Loucy (cell line): ENCODE measurements at regions not wholly inside any gene's neighbourhood (a gene's known extent, or its start where the extent isn't known, plus 50 kb on each side); places are given as distances from the start of the nearest gene placed in this dataset.

Source experiments
- H2AFZ ChIP-seq: fragments of 200-600 bp; sonication (generic); 2 replicates; pipeline ENCODE4 v1.6.0; 2016; ENCODE audit warnings: antibody characterized with exemption, mild to moderate bottlenecking, low read length, moderate library complexity
- H3F3A ChIP-seq: fragments of 200-600 bp; 2 replicates; pipeline ENCODE4 v1.6.0; 2016; ENCODE audit warnings: antibody characterized with exemption, low read depth, mild to moderate bottlenecking
- H3K27me3 ChIP-seq: fragments of 200-600 bp; sonication (generic); 2 replicates; pipeline ENCODE4 v1.6.1; 2014; ENCODE audit warnings: low read length, mild to moderate bottlenecking; ENCODE audit not compliant: insufficient read depth, poor library complexity, severe bottlenecking
- H3K36me3 ChIP-seq: fragments of 200-600 bp; sonication (generic); 2 replicates; pipeline ENCODE4 v1.6.1; 2016; ENCODE audit warnings: low read length; ENCODE audit not compliant: insufficient read depth
- H3K4me1 ChIP-seq: fragments of 200-600 bp; sonication (generic); 2 replicates; pipeline ENCODE4 v1.5.1; 2014; ENCODE audit warnings: low read length, mild to moderate bottlenecking; ENCODE audit not compliant: insufficient read depth, poor library complexity, severe bottlenecking
- H3K4me2 ChIP-seq: fragments of 200-600 bp; sonication (generic); 2 replicates; pipeline ENCODE4 v1.6.0; 2014; ENCODE audit warnings: antibody characterized with exemption, low read length, low read depth, mild to moderate bottlenecking; ENCODE audit not compliant: poor library complexity, severe bottlenecking
- H3K4me3 ChIP-seq: fragments of 200-600 bp; sonication (generic); 2 replicates; pipeline ENCODE4 v1.5.1; 2014; ENCODE audit warnings: low read length, mild to moderate bottlenecking, mixed read lengths; ENCODE audit not compliant: poor library complexity, severe bottlenecking
- H3K79me2 ChIP-seq: fragments of 200-600 bp; sonication (generic); 2 replicates; pipeline ENCODE4 v1.6.1; 2014; ENCODE audit warnings: low read length; ENCODE audit not compliant: insufficient read depth
- H3K9ac ChIP-seq: fragments of 200-600 bp; sonication (generic); 2 replicates; pipeline ENCODE4 v1.6.0; 2014; ENCODE audit warnings: mild to moderate bottlenecking, low read depth, low read length, moderate library complexity; ENCODE audit not compliant: poor library complexity, severe bottlenecking
- H3K9me2 ChIP-seq: fragments of 200-600 bp; sonication (generic); replicated peaks from 2 replicates; pipeline ENCODE4 v1.6.1; 2016; ENCODE audit warnings: low read depth, low read length, mixed read lengths
- H3K9me3 ChIP-seq: fragments of 200-600 bp; sonication (generic); 2 replicates; pipeline ENCODE4 v1.6.1; 2014; ENCODE audit warnings: mild to moderate bottlenecking, antibody characterized with exemption, low read length, low read depth; ENCODE audit not compliant: insufficient read depth
- H4K20me1 ChIP-seq: fragments of 200-600 bp; sonication (generic); 2 replicates; pipeline ENCODE4 v1.6.0; 2014; ENCODE audit warnings: antibody characterized with exemption, low read length, mild to moderate bottlenecking; ENCODE audit not compliant: insufficient read depth, poor library complexity, severe bottlenecking
- EZH2phosphoT487 ChIP-seq: fragments of 200-600 bp; IDR thresholded peaks from 2 replicates; pipeline ENCODE4 v1.6.1; 2018; ENCODE audit warnings: antibody characterized with exemption, mild to moderate bottlenecking, moderate library complexity, borderline replicate concordance
- TF ChIP-seq, protein P1 (sequence below): fragments of 200-600 bp; sonication (generic); conservative IDR thresholded peaks from 2 replicates; pipeline ENCODE4 v1.5.1; 2014; ENCODE audit warnings: mild to moderate bottlenecking, antibody characterized with exemption, low read length

DNA sequence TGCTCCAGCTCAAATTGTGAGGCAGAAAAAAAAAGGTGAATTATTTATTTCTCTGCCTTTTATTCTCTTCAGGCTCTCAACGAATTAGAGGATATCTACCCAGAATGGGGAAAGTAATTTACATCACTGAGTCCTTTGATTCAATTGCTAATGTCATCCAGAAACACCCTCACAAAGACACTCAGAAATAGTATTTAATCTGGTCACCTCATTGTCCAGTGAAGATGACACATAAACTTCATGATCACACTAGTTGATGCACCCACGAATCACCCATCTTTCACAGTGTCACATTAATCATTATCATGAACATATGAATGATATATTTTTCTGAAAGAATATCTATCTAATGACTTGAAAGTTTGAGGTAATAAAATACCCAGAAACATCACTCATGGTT, 868.5 kb downstream of the BRINP3 start:
- H3K9me2 ChIP-seq, result no peaks in the 10 kb centered on the region
- no peak overlapping the region for H2AFZ ChIP-seq
- H3K9ac ChIP-seq, result no peak overlapping the region
- no peaks in the 10 kb centered on the region for H3K79me2 ChIP-seq
- no peaks in the 10 kb centered on the region for H3K36me3 ChIP-seq
- H3K27me3 ChIP-seq, result no peaks in the 10 kb centered on the region
- no peaks in the 10 kb centered on the region for H3K9me3 ChIP-seq
- no peak for TF ChIP-seq EZH2phosphoT487
- TF ChIP-seq, protein P1, sequence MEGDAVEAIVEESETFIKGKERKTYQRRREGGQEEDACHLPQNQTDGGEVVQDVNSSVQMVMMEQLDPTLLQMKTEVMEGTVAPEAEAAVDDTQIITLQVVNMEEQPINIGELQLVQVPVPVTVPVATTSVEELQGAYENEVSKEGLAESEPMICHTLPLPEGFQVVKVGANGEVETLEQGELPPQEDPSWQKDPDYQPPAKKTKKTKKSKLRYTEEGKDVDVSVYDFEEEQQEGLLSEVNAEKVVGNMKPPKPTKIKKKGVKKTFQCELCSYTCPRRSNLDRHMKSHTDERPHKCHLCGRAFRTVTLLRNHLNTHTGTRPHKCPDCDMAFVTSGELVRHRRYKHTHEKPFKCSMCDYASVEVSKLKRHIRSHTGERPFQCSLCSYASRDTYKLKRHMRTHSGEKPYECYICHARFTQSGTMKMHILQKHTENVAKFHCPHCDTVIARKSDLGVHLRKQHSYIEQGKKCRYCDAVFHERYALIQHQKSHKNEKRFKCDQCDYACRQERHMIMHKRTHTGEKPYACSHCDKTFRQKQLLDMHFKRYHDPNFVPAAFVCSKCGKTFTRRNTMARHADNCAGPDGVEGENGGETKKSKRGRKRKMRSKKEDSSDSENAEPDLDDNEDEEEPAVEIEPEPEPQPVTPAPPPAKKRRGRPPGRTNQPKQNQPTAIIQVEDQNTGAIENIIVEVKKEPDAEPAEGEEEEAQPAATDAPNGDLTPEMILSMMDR, result no peak
- no peak overlapping the region for H3K4me3 ChIP-seq
- H3K4me1 ChIP-seq, result no peaks in the 10 kb centered on the region
- no peaks in the 10 kb centered on the region for H4K20me1 ChIP-seq
- no peaks in the 10 kb centered on the region for H3F3A ChIP-seq
- H3K4me2 ChIP-seq, result no peak overlapping the region

DNA sequence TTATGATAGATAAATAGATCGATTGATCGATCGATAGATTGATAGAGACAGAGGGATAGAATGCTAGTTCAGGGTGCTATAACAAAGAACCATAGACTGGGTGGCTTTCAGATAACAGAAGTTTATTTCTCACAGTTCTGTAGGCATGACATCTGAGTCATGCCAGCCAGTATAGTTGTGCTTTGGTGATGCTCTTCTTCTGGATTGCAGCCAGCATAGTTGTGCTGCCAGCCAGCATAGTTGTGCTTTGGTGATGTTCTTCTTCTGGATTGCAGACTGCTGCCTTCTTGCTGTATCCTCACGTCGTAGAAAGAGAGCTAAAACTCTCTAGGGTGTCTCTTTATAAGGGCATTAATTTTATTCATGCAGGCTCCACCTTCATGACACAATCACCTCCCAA, 860.8 kb downstream of the BRINP3 start:
- Histone ChIP-seq H3K79me2 (no peaks in the 10 kb centered on the region), H3K9me3 (no peaks in the 10 kb centered on the region), H3K4me1 (no peaks in the 10 kb centered on the region), H2AFZ (no peak overlapping the region), H3K4me2 (no peak overlapping the region), H3K36me3 (no peaks in the 10 kb centered on the region), H3K9ac (no peak overlapping the region), H4K20me1 (no peaks in the 10 kb centered on the region), H3K27me3 (no peaks in the 10 kb centered on the region), H3K4me3 (no peak overlapping the region), H3K9me2 (no peaks in the 10 kb centered on the region), H3F3A (no peaks in the 10 kb centered on the region)
- TF ChIP-seq EZH2phosphoT487, result no peak
- TF ChIP-seq, protein P1, result no peak

DNA sequence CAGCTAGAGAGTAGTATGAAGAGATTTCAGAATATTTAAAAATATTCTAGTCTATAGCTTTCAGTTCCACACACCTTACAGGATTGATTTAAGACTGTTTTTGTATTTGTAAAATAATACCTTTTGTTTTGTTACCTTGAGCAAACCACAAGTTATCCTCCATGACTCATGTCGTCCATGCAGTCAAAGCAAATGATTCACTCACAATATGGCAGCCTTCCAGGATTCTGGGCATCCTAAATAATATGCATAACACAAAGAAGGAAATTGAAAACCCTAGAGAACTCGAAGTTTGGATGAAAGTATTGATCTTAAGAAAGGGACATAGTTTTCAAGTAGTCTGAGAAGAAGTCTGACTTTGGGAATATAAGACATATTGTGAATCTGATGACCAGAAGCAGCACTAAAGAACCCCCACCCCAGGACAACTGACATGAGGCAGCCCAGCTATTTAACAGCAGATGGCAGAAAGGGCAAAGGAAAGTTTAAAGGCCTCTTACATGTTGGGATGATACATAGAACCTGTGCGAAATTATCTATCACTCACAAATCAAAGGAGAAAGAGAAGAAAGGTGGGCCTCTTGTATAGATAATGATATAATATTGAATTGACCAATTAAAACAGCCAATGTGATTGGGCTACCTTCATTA, 857.9 kb downstream of the BRINP3 start:
- Histone ChIP-seq H3K4me1 (no peaks in the 10 kb centered on the region), H4K20me1 (no peaks in the 10 kb centered on the region), H3K9me2 (no peaks in the 10 kb centered on the region), H3F3A (no peaks in the 10 kb centered on the region), H3K27me3 (no peaks in the 10 kb centered on the region), H3K9ac (no peak overlapping the region), H3K36me3 (no peaks in the 10 kb centered on the region), H3K4me2 (no peak overlapping the region), H3K4me3 (no peak overlapping the region), H3K9me3 (no peaks in the 10 kb centered on the region), H2AFZ (no peak overlapping the region), H3K79me2 (no peaks in the 10 kb centered on the region)
- TF ChIP-seq EZH2phosphoT487, result no peak
- TF ChIP-seq, protein P1, result no peak
